ENCODE measurements at regions not wholly inside any gene's neighbourhood (a gene's known extent, or its start where the extent isn't known, plus 50 kb on each side); places are given as distances from the start of the nearest gene placed in this dataset.

DNA sequence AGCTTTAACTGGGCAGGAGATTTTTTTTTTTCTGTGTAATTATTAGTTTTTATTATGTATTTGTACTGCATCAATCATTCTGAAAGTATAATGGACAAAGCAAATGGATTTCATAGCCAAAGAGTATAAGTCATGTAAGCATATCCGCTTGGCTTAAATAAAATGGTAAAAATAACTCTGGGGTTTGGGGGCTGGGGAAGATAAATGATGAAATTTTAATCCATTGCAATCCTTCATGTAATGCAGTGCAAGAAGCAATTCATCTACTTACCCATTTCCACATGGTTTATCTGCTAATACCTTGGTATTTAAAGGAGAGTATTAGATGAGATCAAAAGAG is 781.4 kb downstream of the QKI start:
- WGBS: 38% methylated on average over 1 of the region's 1 CpG
- no peak for DNase-seq (ENCODE audit: low spot score)
- Histone ChIP-seq H3K4me1 (replicated peaks) (no peaks in the 10 kb centered on the region), H3K4me3 (no peak overlapping the region), H3K36me3 (no peaks in the 10 kb centered on the region), H3K27me3 (replicated peaks; ENCODE audit: insufficient read depth) (no peaks in the 10 kb centered on the region), H3K27ac (no peak overlapping the region), H3K9me3 (no peaks in the 10 kb centered on the region)
- intact Hi-C loops (cut with DNase I): no loop called here
- TF ChIP-seq, protein P1, sequence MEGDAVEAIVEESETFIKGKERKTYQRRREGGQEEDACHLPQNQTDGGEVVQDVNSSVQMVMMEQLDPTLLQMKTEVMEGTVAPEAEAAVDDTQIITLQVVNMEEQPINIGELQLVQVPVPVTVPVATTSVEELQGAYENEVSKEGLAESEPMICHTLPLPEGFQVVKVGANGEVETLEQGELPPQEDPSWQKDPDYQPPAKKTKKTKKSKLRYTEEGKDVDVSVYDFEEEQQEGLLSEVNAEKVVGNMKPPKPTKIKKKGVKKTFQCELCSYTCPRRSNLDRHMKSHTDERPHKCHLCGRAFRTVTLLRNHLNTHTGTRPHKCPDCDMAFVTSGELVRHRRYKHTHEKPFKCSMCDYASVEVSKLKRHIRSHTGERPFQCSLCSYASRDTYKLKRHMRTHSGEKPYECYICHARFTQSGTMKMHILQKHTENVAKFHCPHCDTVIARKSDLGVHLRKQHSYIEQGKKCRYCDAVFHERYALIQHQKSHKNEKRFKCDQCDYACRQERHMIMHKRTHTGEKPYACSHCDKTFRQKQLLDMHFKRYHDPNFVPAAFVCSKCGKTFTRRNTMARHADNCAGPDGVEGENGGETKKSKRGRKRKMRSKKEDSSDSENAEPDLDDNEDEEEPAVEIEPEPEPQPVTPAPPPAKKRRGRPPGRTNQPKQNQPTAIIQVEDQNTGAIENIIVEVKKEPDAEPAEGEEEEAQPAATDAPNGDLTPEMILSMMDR (IDR thresholded peaks at IDR 0.05): no peak
- TF ChIP-seq POLR2A (IDR thresholded peaks at IDR 0.05) (no peak), POLR2AphosphoS5 (IDR thresholded peaks at IDR 0.05) (no peak)

DNA sequence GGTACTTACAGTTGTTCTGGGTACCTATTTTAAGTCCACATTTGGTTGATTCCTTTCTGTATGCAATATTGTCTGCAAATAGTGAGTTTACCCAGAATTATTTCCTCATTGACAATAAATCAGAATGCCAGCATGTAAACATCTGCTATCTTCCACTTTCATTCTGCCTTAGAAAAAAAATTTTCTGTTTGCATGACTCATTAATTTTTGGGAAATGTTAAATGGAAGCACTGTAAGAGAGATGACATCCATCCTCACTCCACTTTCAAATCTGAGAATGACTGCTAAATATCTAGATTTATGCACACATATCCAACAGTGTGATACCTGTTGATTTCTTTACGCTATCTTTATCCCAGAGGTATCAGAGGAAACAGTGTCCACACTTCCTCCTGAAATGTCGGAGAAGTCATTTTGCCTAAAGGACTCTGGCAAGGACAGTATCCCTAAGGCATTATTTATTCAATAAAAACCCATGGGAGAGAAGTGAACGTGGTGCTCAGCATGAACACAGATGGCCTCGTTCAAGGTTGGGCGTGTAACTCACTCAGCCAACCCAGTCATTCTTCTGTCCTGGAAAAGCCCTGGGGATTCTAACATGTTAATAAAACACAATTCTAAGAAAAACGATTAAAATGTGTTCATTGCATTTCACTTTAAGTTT is 780.9 kb downstream of the QKI start:
- TF ChIP-seq, protein P1 (IDR thresholded peaks at IDR 0.05): no peak
- no peak for TF ChIP-seq POLR2AphosphoS5 (IDR thresholded peaks at IDR 0.05)
- no peak for TF ChIP-seq POLR2A (IDR thresholded peaks at IDR 0.05)

DNA sequence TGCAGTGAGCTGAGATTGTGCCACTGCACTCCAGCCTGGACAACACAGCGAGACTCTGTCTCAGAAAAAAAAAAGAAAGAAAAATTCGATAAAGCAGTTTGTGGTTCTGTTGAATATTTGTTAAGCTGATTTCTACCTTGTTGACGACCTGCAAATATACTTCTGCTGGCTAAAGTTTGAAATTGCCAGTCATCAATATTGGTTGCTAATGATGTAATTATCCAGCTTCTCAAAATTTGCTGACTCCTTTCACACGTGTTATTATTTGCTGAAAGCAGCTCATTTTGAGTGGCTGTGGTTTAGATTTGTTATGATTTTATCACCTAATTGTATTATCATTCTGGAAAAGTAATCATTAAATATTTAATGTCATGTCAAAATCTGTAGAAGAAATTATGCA is 774.3 kb downstream of the QKI start:
- Histone ChIP-seq H3K27me3 (replicated peaks; ENCODE audit: insufficient read depth) (no peaks in the 10 kb centered on the region), H3K9me3 (no peaks in the 10 kb centered on the region), H3K27ac (no peak overlapping the region), H3K4me1 (replicated peaks) (no peaks in the 10 kb centered on the region), H3K36me3 (no peaks in the 10 kb centered on the region), H3K4me3 (no peak overlapping the region)
- DNase-seq (ENCODE audit: low spot score): no peak
- TF ChIP-seq POLR2A (IDR thresholded peaks at IDR 0.05): no peak
- TF ChIP-seq, protein P1 (IDR thresholded peaks at IDR 0.05): no peak
- no peak for TF ChIP-seq POLR2AphosphoS5 (IDR thresholded peaks at IDR 0.05)
- intact Hi-C loops (cut with DNase I): no loop called here
- WGBS: 93% methylated on average over 4 of the region's 4 CpGs

More for the DNA sequence above, 780.9 kb downstream of the QKI start:
- Histone ChIP-seq H3K4me1 (replicated peaks) (no peaks in the 10 kb centered on the region), H3K36me3 (no peaks in the 10 kb centered on the region), H3K27ac (no peak overlapping the region), H3K27me3 (replicated peaks; ENCODE audit: insufficient read depth) (no peaks in the 10 kb centered on the region), H3K9me3 (no peaks in the 10 kb centered on the region), H3K4me3 (no peak overlapping the region)
- DNase-seq (ENCODE audit: low spot score): no peak
- 53% methylated on average over 6 of the region's 6 CpGs for WGBS
- intact Hi-C loops (cut with DNase I): no loop called here

DNA sequence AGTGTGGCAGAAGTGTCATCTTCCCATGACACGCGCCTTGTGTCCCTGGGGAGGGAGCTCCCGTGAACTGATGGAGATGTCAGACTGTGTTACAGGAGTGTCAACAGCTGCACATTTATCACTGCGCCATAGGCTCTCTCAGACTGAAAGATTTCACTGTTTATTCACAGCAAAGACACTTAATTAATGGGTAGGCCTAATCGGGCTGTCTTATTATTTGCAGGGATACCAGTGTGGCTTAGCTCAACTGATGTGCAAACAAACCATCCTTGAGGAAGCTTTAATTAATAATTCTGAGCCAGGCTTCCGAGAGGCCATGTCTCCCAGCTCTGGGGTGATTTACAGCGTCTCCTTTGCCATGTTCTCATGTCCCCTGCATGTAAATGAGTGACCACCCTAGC is 771.0 kb downstream of the QKI start:
- Histone ChIP-seq H3K27ac (no peak overlapping the region), H3K9me3 (no peaks in the 10 kb centered on the region), H3K4me1 (replicated peaks) (no peaks in the 10 kb centered on the region), H3K27me3 (replicated peaks; ENCODE audit: insufficient read depth) (no peaks in the 10 kb centered on the region), H3K4me3 (no peak overlapping the region), H3K36me3 (no peaks in the 10 kb centered on the region)
- TF ChIP-seq POLR2A (IDR thresholded peaks at IDR 0.05): no peak
- no peak for TF ChIP-seq POLR2AphosphoS5 (IDR thresholded peaks at IDR 0.05)
- TF ChIP-seq, protein P1 (IDR thresholded peaks at IDR 0.05): no peak
- 73% methylated on average over 7 of the region's 7 CpGs for WGBS
- intact Hi-C loops (cut with DNase I): no loop called here
- DNase-seq (ENCODE audit: low spot score): no peak

DNA sequence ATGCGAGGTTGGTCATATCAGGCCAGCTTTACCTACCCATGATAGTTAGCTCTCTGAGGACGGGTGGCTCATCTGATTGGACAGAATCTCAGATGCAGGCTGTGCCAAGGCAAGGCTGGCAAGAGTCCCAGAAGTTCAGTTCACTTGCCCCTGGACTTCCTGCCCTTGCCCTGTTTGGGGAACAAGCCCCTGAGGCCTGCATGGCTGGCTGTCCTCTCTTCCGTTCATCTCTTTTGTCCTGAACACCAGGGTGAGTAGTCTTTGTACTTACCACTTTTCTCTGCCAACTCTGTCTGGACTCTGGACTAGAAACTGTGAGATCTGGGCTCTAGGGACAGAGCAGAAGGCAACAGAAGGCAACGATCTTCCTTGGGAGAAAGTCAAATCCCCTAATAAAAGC is 769.9 kb downstream of the QKI start:
- Histone ChIP-seq H3K36me3 (no peaks in the 10 kb centered on the region), H3K9me3 (no peaks in the 10 kb centered on the region), H3K4me3 (no peak overlapping the region), H3K27me3 (replicated peaks; ENCODE audit: insufficient read depth) (no peaks in the 10 kb centered on the region), H3K27ac (no peak overlapping the region), H3K4me1 (replicated peaks) (no peaks in the 10 kb centered on the region)
- TF ChIP-seq POLR2AphosphoS5 (IDR thresholded peaks at IDR 0.05): no peak
- TF ChIP-seq, protein P1 (IDR thresholded peaks at IDR 0.05): no peak
- WGBS: 75% methylated on average over 4 of the region's 4 CpGs
- no peak for DNase-seq (ENCODE audit: low spot score)
- intact Hi-C loops (cut with DNase I): no loop called here
